ENCODE measurements at regions not wholly inside any gene's neighbourhood (a gene's known extent, or its start where the extent isn't known, plus 50 kb on each side); places are given as distances from the start of the nearest gene placed in this dataset.

- H2AK5ac ChIP-seq (ENCODE audit: low read depth, low read length): no peak overlapping the region
- H4K20me1 ChIP-seq (replicated peaks in 1 of 2; ENCODE audit: control insufficient read depth in 1 of 2, insufficient read depth in 2 of 2, low read length in 2 of 2): no peaks in the 10 kb centered on the region
- H2AFZ ChIP-seq (ENCODE audit: low read length): no peak overlapping the region
- no peak for DNase-seq (ENCODE audit: low read depth in 1 of 2, low spot score in 2 of 2)
- H2BK15ac ChIP-seq (ENCODE audit: low read length): no peak overlapping the region
- H3K79me2 ChIP-seq (ENCODE audit: control insufficient read depth in 1 of 2, insufficient read depth in 2 of 2, low read length in 2 of 2): no peaks in the 10 kb centered on the region
- no peaks in the 10 kb centered on the region for H3K9me3 ChIP-seq (ENCODE audit: insufficient read depth in 2 of 2, low read depth in 1 of 2, low read length in 1 of 2)
- H2BK20ac ChIP-seq (ENCODE audit: low read length): no peak overlapping the region
- H3K27ac ChIP-seq (ENCODE audit: low read depth, low read length): no peak overlapping the region
- no peak overlapping the region for H2BK5ac ChIP-seq (ENCODE audit: low read depth, low read length)
- peaks cover 0 to 7% (median 0%) of the 10 kb centered on the region in 4 experiments; a peak in 1 of 8 replicates for H3K36me3 ChIP-seq (ENCODE audit: control insufficient read depth in 2 of 4, insufficient read depth in 4 of 4, low read length in 3 of 4)
- WGBS, 2 experiments (ENCODE audit: extremely low coverage in 1 of 2, insufficient coverage in 1 of 2, insufficient read length in 1 of 2, insufficient replicate concordance in 2 of 2, low coverage in 1 of 2, low lambda C conversion rate in 2 of 2, missing lambda C conversion rate in 1 of 2): 97% methylated on average over 3 of the region's 3 CpGs; no CpG with 5 or more reads in 1 of the 2 experiments
- ChIA-PET POLR2A (ENCODE audit: partially characterized antibody) (no interaction called here), CTCF (ENCODE audit: partially characterized antibody) (interaction anchor here (1.3 kb wide), 1 partner anchor 26 kb away, joined by 4 read pairs; no protein-coding TSS in a partner anchor)
- H2BK120ac ChIP-seq (replicated peaks; ENCODE audit: low read depth, low read length): no peak overlapping the region
- FAIRE-seq: no peak
- H3K4me2 ChIP-seq (ENCODE audit: insufficient read depth in 1 of 2, low read depth in 2 of 2, low read length in 2 of 2): no peak overlapping the region
- H4K8ac ChIP-seq (ENCODE audit: extremely low read depth, insufficient read depth, low read length): no peak overlapping the region
- H3K9ac ChIP-seq (replicated peaks in 1 of 4; ENCODE audit: extremely low read depth in 1 of 4, low read depth in 3 of 4, low read length in 3 of 4): no peak overlapping the region
- no peak overlapping the region for H4K91ac ChIP-seq (replicated peaks; ENCODE audit: insufficient read length, low read length)
- H4K5ac ChIP-seq (ENCODE audit: insufficient read length, low read depth, low read length): no peak overlapping the region
- H3K23me2 ChIP-seq (ENCODE audit: low read depth, low read length): no peaks in the 10 kb centered on the region
- no peak overlapping the region for H2BK12ac ChIP-seq (ENCODE audit: low read depth, low read length)
- no peak overlapping the region for H3K56ac ChIP-seq (replicated peaks; ENCODE audit: insufficient read length, low read depth, low read length)
- no peaks in the 10 kb centered on the region for H3K27me3 ChIP-seq (replicated peaks in 1 of 4; ENCODE audit: control insufficient read depth in 3 of 4, extremely low read depth in 1 of 4, insufficient read depth in 3 of 4, low read length in 3 of 4)
- no peaks in the 10 kb centered on the region for H3K79me1 ChIP-seq (ENCODE audit: low read depth, low read length)
- H3K4me3 ChIP-seq (ENCODE audit: extremely low read depth in 1 of 4, insufficient read depth in 2 of 4, low read depth in 3 of 4, low read length in 4 of 4): no peak overlapping the region
- H3K4me1 ChIP-seq (replicated peaks in 1 of 4; ENCODE audit: control insufficient read depth in 3 of 4, insufficient read depth in 4 of 4, low read length in 3 of 4): no peaks in the 10 kb centered on the region
- no peak overlapping the region for H3K23ac ChIP-seq (ENCODE audit: insufficient read length)
- H3K18ac ChIP-seq (ENCODE audit: extremely low read depth, low read length): no peak overlapping the region
- H3K14ac ChIP-seq (ENCODE audit: insufficient read length): no peak overlapping the region
- H3K4ac ChIP-seq (replicated peaks; ENCODE audit: insufficient read length, low read depth, low read length): no peak overlapping the region
- TF ChIP-seq SP4 (IDR thresholded peaks at IDR 0.05; ENCODE audit: low read length) (no peak), RNF2 (IDR thresholded peaks at IDR 0.05; ENCODE audit: borderline replicate concordance, low read depth, low read length, missing control alignments, poor library complexity, severe bottlenecking) (no peak), NANOG (IDR thresholded peaks at IDR 0.05; ENCODE audit: insufficient read depth, low read depth, low read length, poor library complexity, severe bottlenecking) (no peak), BRCA1 (IDR thresholded peaks at IDR 0.05; ENCODE audit: low read depth, low read length) (no peak), RBBP5 (IDR thresholded peaks at IDR 0.05; ENCODE audit: borderline replicate concordance, low read depth, low read length) (no peak), GTF2F1 (IDR thresholded peaks at IDR 0.05; ENCODE audit: borderline replicate concordance, low read depth, low read length) (no peak), ASH2L (IDR thresholded peaks at IDR 0.05; ENCODE audit: low read length) (no peak), CHD1 (IDR thresholded peaks at IDR 0.05; ENCODE audit: low read depth, low read length) (no peak), GABPA (IDR thresholded peaks at IDR 0.05; ENCODE audit: borderline replicate concordance, insufficient read depth, low read length) (no peak), JUN (IDR thresholded peaks at IDR 0.05; ENCODE audit: low read depth, low read length) (no peak), EGR1 (IDR thresholded peaks at IDR 0.05; ENCODE audit: borderline replicate concordance, low read depth, low read length) (no peak), SP2 (IDR thresholded peaks at IDR 0.05; ENCODE audit: low read length) (no peak), RFX5 (IDR thresholded peaks at IDR 0.05; ENCODE audit: borderline replicate concordance, low read depth, low read length) (no peak), HDAC6 (IDR thresholded peaks at IDR 0.05; ENCODE audit: low read depth, low read length) (no peak), BCL11A (IDR thresholded peaks at IDR 0.05; ENCODE audit: low read depth in 2 of 2, low read length in 2 of 2) (no peak), TAF7 (optimal IDR thresholded peaks at IDR 0.05; ENCODE audit: borderline replicate concordance, low read depth, low read length) (no peak)
Measured at GRCh38 chr12:125657681-125658080, 592.4 kb downstream of the AACS start.
